Cardiac muscle cell (in vitro differentiated cells and primary cell): ENCODE measurements at regions not wholly inside any gene's neighbourhood (a gene's known extent, or its start where the extent isn't known, plus 50 kb on each side); places are given as distances from the start of the nearest gene placed in this dataset.

Experiments
- DNase-seq, 2 donors: peaks; one replicate each; pipeline versions ENCODE4 v3.0.0 to v3.0.0-alpha.2; 2010 to 2017; ENCODE audit warnings: low read depth in 1 of 2, low spot score in 1 of 2
- H3K27ac ChIP-seq: fragments of 200-600 bp; sonication (generic); 2 replicates; pipeline ENCODE4 v1.5.1; 2016
- H3K27me3 ChIP-seq: fragments of 200-600 bp; sonication (generic); 2 replicates; pipeline ENCODE4 v1.6.0; 2016; ENCODE audit warnings: control low read depth
- H3K36me3 ChIP-seq: fragments of 200-600 bp; sonication (generic); 2 replicates; pipeline ENCODE4 v1.5.1; 2016; ENCODE audit warnings: control low read depth
- H3K4me1 ChIP-seq: fragments of 200-600 bp; sonication (generic); 2 replicates; pipeline ENCODE4 v1.8.1; 2017; ENCODE audit warnings: low read depth, mild to moderate bottlenecking, mixed run types
- H3K4me3 ChIP-seq: fragments of 200-600 bp; sonication (generic); 2 replicates; pipeline ENCODE4 v1.5.1; 2016; ENCODE audit warnings: mild to moderate bottlenecking
- H3K9me3 ChIP-seq: fragments of 200-600 bp; sonication (generic); 2 replicates; pipeline ENCODE4 v1.5.1; 2017; ENCODE audit warnings: low read depth, mild to moderate bottlenecking, control low read depth
- CTCF ChIP-seq: IDR thresholded peaks from 2 replicates; pipeline ENCODE4 v1.5.1; 2012; ENCODE audit warnings: low read depth, mild to moderate bottlenecking, low read length

DNA sequence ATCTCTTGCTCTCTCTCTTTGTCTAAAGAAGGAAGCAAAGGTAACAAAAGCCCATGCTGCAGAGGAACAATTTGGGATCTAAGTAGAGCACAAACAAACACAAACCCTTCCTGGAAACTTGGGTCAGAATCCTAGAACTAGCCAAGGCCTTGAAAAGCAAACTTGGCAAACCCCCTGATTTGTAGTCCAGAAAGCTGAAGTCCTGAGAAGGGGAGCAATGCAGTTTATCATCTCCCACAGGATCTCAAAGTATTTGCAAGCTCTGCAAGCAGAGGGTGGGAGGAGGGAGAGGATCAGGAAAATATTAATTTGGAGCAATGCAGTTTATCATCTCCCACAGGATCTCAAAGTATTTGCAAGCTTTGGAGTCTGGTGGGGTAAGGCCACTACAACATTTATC lies 379.5 kb upstream of the FGF13 start:
- Histone ChIP-seq H3K27ac (no peak overlapping the region), H3K9me3 (no peaks in the 10 kb centered on the region), H3K36me3 (no peaks in the 10 kb centered on the region), H3K27me3 (no peaks in the 10 kb centered on the region), H3K4me3 (no peak overlapping the region), H3K4me1 (no peaks in the 10 kb centered on the region)
- no peak for TF ChIP-seq CTCF
- no peak for DNase-seq

- no peak for DNase-seq
- H3K27me3 ChIP-seq, result no peaks in the 10 kb centered on the region
- no peak overlapping the region for H3K4me3 ChIP-seq
- H3K27ac ChIP-seq, result no peak overlapping the region
- TF ChIP-seq CTCF, result no peak
- no peaks in the 10 kb centered on the region for H3K4me1 ChIP-seq
- no peaks in the 10 kb centered on the region for H3K9me3 ChIP-seq
- H3K36me3 ChIP-seq, result no peaks in the 10 kb centered on the region
Measured at GRCh38 chrX:139086246-139086645, 374.7 kb upstream of the FGF13 start.

- no peaks in the 10 kb centered on the region for H3K9me3 ChIP-seq
- DNase-seq, result no peak
- H3K27me3 ChIP-seq, result no peaks in the 10 kb centered on the region
- no peaks in the 10 kb centered on the region for H3K36me3 ChIP-seq
- H3K4me3 ChIP-seq, result no peak overlapping the region
- no peak overlapping the region for H3K27ac ChIP-seq
- TF ChIP-seq CTCF, result no peak
- H3K4me1 ChIP-seq, result no peaks in the 10 kb centered on the region
Measured at GRCh38 chrX:139085404-139085803, 373.9 kb upstream of the FGF13 start.

GRCh38 chrX:139083191-139083590 lies 371.7 kb upstream of the FGF13 start:
- H3K9me3 ChIP-seq, result no peaks in the 10 kb centered on the region
- H3K27me3 ChIP-seq, result no peaks in the 10 kb centered on the region
- H3K4me3 ChIP-seq, result no peak overlapping the region
- no peaks in the 10 kb centered on the region for H3K36me3 ChIP-seq
- no peak for DNase-seq
- no peaks in the 10 kb centered on the region for H3K4me1 ChIP-seq
- H3K27ac ChIP-seq, result no peak overlapping the region
- no peak for TF ChIP-seq CTCF

DNA sequence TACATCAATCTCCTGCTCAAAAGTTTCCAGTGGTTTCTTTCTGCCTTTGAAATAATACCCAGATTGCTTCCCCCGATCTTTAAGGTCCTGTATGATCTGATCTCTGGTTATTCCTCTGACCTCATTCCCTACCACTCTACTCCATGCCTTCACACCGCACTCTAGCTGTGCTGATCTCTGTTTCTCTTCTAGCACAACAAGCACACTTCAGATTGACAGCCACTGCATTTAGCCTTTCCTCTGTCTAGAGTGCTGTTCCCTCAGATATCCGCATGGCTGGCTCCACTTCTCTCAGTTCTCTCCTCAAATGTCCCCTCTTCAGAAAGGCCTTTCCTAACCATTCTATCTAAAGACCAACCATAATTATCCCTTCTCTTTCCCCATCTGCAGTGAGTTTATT lies 370.4 kb upstream of the FGF13 start:
- H3K36me3 ChIP-seq, result no peaks in the 10 kb centered on the region
- H3K27me3 ChIP-seq, result no peaks in the 10 kb centered on the region
- TF ChIP-seq CTCF, result no peak
- no peak overlapping the region for H3K27ac ChIP-seq
- H3K9me3 ChIP-seq, result no peaks in the 10 kb centered on the region
- DNase-seq, result peak in 1 of 2 donors; percentile 20
- H3K4me1 ChIP-seq, result no peaks in the 10 kb centered on the region
- no peak overlapping the region for H3K4me3 ChIP-seq

- DNase-seq, result no peak
- H3K9me3 ChIP-seq, result no peaks in the 10 kb centered on the region
- no peaks in the 10 kb centered on the region for H3K4me1 ChIP-seq
- no peaks in the 10 kb centered on the region for H3K36me3 ChIP-seq
- TF ChIP-seq CTCF, result no peak
- H3K4me3 ChIP-seq, result no peak overlapping the region
- no peaks in the 10 kb centered on the region for H3K27me3 ChIP-seq
- no peak overlapping the region for H3K27ac ChIP-seq
Measured at GRCh38 chrX:139079789-139080188, 368.3 kb upstream of the FGF13 start.
